Panc1 (cell line): ENCODE measurements at regions not wholly inside any gene's neighbourhood (a gene's known extent, or its start where the extent isn't known, plus 50 kb on each side); places are given as distances from the start of the nearest gene placed in this dataset.
A peak's percentile ranks its signal among the peaks of the same experiment; 100 is the strongest.
"Not testable (repeated sequence)": the region's sequence is repeated elsewhere in the genome, so short reads cannot be mapped to it uniquely, and the experiment has no call there.

ENCODE experiments used
- ATAC-seq: fragments of 200-7000 bp; cut with Tn5 transposase; 2 replicates; pipeline ENCODE4 v1.9.1; 2020; ENCODE audit warnings: mild to moderate bottlenecking, moderate library complexity
- BruUV-seq: library from RNA; stranded (reverse); fragments of 400-500 nt; replicated peaks from 2 replicates; lab custom pipeline; 2021; lab: Mats Ljungman, UMichigan
- CTCF ChIA-PET: fragments of 300-600 bp; sonication (Branson Sonifier 250); formaldehyde crosslinking; loops from one replicate; lab custom pipeline; 2022; ENCODE audit warnings: antibody characterized with exemption; lab: Charles Lee
- POLR2A ChIA-PET: fragments of 300-600 bp; sonication (Branson Sonifier 250); formaldehyde crosslinking; loops from one replicate; lab custom pipeline; 2022; ENCODE audit warnings: antibody characterized with exemption; lab: Charles Lee
- DNase-seq: peaks from one replicate; pipeline ENCODE4 v3.0.0-alpha.2; 2010; ENCODE audit warnings: low read depth, low spot score
- H3K27ac ChIP-seq: 2 replicates; pipeline ENCODE4 v1.5.1; 2011; ENCODE audit warnings: mild to moderate bottlenecking, low read length, inconsistent platforms
- H3K27me3 ChIP-seq: fragments of 200-500 bp; sonication (Bioruptor generic); 2 replicates; pipeline ENCODE4 v1.6.0; 2014; ENCODE audit warnings: low read length, inconsistent platforms; ENCODE audit not compliant: control insufficient read depth, insufficient read depth
- H3K36me3 ChIP-seq: fragments of 200-500 bp; sonication (Bioruptor generic); 2 replicates; pipeline ENCODE4 v1.5.1; 2014; ENCODE audit warnings: inconsistent platforms, mild to moderate bottlenecking, low read length, moderate library complexity; ENCODE audit not compliant: control insufficient read depth, insufficient read depth
- H3K4me1 ChIP-seq: 2 replicates; pipeline ENCODE4 v1.5.1; 2011; ENCODE audit warnings: inconsistent platforms, mild to moderate bottlenecking, low read length, moderate library complexity; ENCODE audit not compliant: control insufficient read depth, insufficient read depth
- H3K4me3 ChIP-seq, 2 experiments: 2 replicates each; pipeline ENCODE4 v1.5.1; 2011 to 2012; ENCODE audit warnings: low read depth in 2 of 2, low read length in 2 of 2, mild to moderate bottlenecking in 2 of 2, inconsistent platforms in 1 of 2, moderate library complexity in 1 of 2
- H3K9me3 ChIP-seq: fragments of 200-500 bp; sonication (Bioruptor generic); 2 replicates; pipeline ENCODE4 v1.5.1; 2014; ENCODE audit warnings: low read depth, mild to moderate bottlenecking, inconsistent platforms, low read length, moderate library complexity; ENCODE audit not compliant: control insufficient read depth, insufficient read depth
- CTCF ChIP-seq: fragments of 450-650 bp; IDR thresholded peaks from 2 replicates; pipeline ENCODE4 v1.5.1; 2017; ENCODE audit warnings: mild to moderate bottlenecking
- SIN3A ChIP-seq: IDR thresholded peaks from 2 replicates; pipeline ENCODE4 v1.6.1; 2012; ENCODE audit warnings: low read depth, mild to moderate bottlenecking, low read length, moderate library complexity, borderline replicate concordance; ENCODE audit not compliant: insufficient read depth
- TCF7L2 ChIP-seq: IDR thresholded peaks from 2 replicates; pipeline ENCODE4 v1.6.1; 2011; ENCODE audit warnings: mild to moderate bottlenecking, low read depth, low read length, inconsistent platforms
- in situ Hi-C: cut with HindIII; loops from 2 replicates; pipeline ENCODE4 v1.10.0; 2016; ENCODE audit warnings: low sequenced_read_pairs, low pct_unique_long_range_greater_than_20kb
- intact Hi-C: fragments of 100-400 bp; cut with micrococcal nuclease; formaldehyde crosslinking; loops from one replicate; pipeline ENCODE4 v1.10.0; 2022; ENCODE audit not compliant: unreplicated experiment

- ATAC-seq (no peak), DNase-seq (no peak)
- in situ Hi-C loops (no loop called here), intact Hi-C loops (loop anchor here (5.0 to 10.0 kb wide), 3 partner anchors 131 to 266 kb away; no protein-coding TSS in a partner anchor)
- H3K27me3 ChIP-seq = peaks cover 21% of the 10 kb centered on the region
- H3K9me3 ChIP-seq = no peaks in the 10 kb centered on the region
- no peak for TF ChIP-seq SIN3A
- H3K36me3 ChIP-seq = no peaks in the 10 kb centered on the region
- no TSS peak for BruUV-seq
- H3K4me3 ChIP-seq = no peak overlapping the region
- ChIA-PET CTCF (interaction anchor here (2.0 kb wide), 1 partner anchor 12 kb away, joined by 10 read pairs; no protein-coding TSS in a partner anchor), POLR2A (no interaction called here)
- H3K4me1 ChIP-seq = 0 out of 2 replicates have a peak, but pooled peaks cover 3% of the 10 kb centered on the region
- no peak overlapping the region for H3K27ac ChIP-seq
These were observed 134.7 kb downstream of the SLC1A3 start for GRCh38 chr5:36741128-36741527.

GRCh38 chr5:36743891-36744772, 132.4 kb upstream of the NIPBL start:
- POLR2A ChIA-PET = no interaction called here

GRCh38 chr5:36744773-36745589, 131.6 kb upstream of the NIPBL start:
- TF ChIP-seq CTCF = peak; percentile 54
- no peak for TF ChIP-seq SIN3A
- ChIA-PET CTCF (interaction anchor here (0.6 kb wide), 1 partner anchor 128 kb away, joined by 3 read pairs; no protein-coding TSS in a partner anchor), POLR2A (no interaction called here)
- Histone ChIP-seq H3K4me1 (0 out of 2 replicates have a peak, but pooled peaks cover 3% of the 10 kb centered on the region), H3K27ac (no peak overlapping the region), H3K4me3 (peak overlapping the region; percentile 57 to 80), H3K36me3 (no peaks in the 10 kb centered on the region), H3K9me3 (no peaks in the 10 kb centered on the region), H3K27me3 (peaks cover 37% of the 10 kb centered on the region)
- DNase-seq (no peak), ATAC-seq (peak; percentile 90)
- intact Hi-C loops = loop anchor here (5.0 to 10.0 kb wide), 3 partner anchors 127 to 262 kb away; no protein-coding TSS in a partner anchor
- BruUV-seq = no TSS peak
- in situ Hi-C loops = no loop called here

More at GRCh38 chr5:36743891-36744772, 132.4 kb upstream of the NIPBL start:
- intact Hi-C loops (loop anchor here (5.0 to 10.0 kb wide), 3 partner anchors 128 to 263 kb away; no protein-coding TSS in a partner anchor), in situ Hi-C loops (no loop called here)
- Histone ChIP-seq H3K27me3 (peaks cover 32% of the 10 kb centered on the region), H3K27ac (0 out of 2 replicates have a peak overlapping the region, but pooled peaks have one; percentile 48), H3K36me3 (no peaks in the 10 kb centered on the region), H3K4me3 (peak overlapping the region; percentile 57 to 80), H3K4me1 (0 out of 2 replicates have a peak, but pooled peaks cover 3% of the 10 kb centered on the region), H3K9me3 (no peaks in the 10 kb centered on the region)
- CTCF ChIA-PET = no interaction called here
- no peak for ATAC-seq
- no TSS peak for BruUV-seq
- DNase-seq = peak; percentile 36
- TF ChIP-seq CTCF (peak; percentile 84), SIN3A (no peak), TCF7L2 (no peak)

- in situ Hi-C loops, POLR2A ChIA-PET, H3K4me3 ChIP-seq, H3K4me1 ChIP-seq, DNase-seq, H3K36me3 ChIP-seq, H3K9me3 ChIP-seq, BruUV-seq, ATAC-seq, CTCF ChIA-PET, H3K27ac ChIP-seq: not testable (repeated sequence)
- H3K27me3 ChIP-seq = peaks cover 39% of the 10 kb centered on the region
- intact Hi-C loops = loop anchor here (10.0 kb wide), 1 partner anchor 197 kb away; no protein-coding TSS in a partner anchor
These were observed 128.8 kb upstream of the NIPBL start for GRCh38 chr5:36747794-36748193.
